A673 (cell line): ENCODE measurements at regions not wholly inside any gene's neighbourhood (a gene's known extent, or its start where the extent isn't known, plus 50 kb on each side); places are given as distances from the start of the nearest gene placed in this dataset.
"Not testable (repeated sequence)": the region's sequence is repeated elsewhere in the genome, so short reads cannot be mapped to it uniquely, and the experiment has no call there.

Experiments used
- BruUV-seq: library from RNA; stranded (reverse); fragments of 400-500 nt; replicated peaks from 2 replicates; lab custom pipeline; 2021; lab: Mats Ljungman, UMichigan
- CTCF ChIA-PET: fragments of 300-600 bp; sonication (Branson Sonifier 250); formaldehyde crosslinking; loops from one replicate; lab custom pipeline; 2022; ENCODE audit warnings: antibody characterized with exemption; lab: Charles Lee
- POLR2A ChIA-PET: fragments of 300-600 bp; sonication (Branson Sonifier 250); formaldehyde crosslinking; loops from one replicate; lab custom pipeline; 2022; ENCODE audit warnings: antibody characterized with exemption; ENCODE audit not compliant: low non-redundant PET; lab: Charles Lee
- DNase-seq: peaks from one replicate; pipeline ENCODE4 v3.0.0-alpha.2; 2015; ENCODE audit warnings: low spot score
- H3K27ac ChIP-seq: fragments of 200-600 bp; sonication (generic); 2 replicates; pipeline ENCODE4 v1.5.1; 2016; ENCODE audit warnings: mixed run types, low read depth, mild to moderate bottlenecking, mixed read lengths, antibody characterized with exemption, low read length; ENCODE audit not compliant: poor library complexity, severe bottlenecking
- H3K27me3 ChIP-seq: fragments of 200-600 bp; sonication (generic); replicated peaks from 2 replicates; pipeline ENCODE4 v1.6.1; 2017; ENCODE audit warnings: mixed run types, low read depth, mild to moderate bottlenecking, mixed read lengths, antibody characterized with exemption, low read length; ENCODE audit not compliant: insufficient read depth, poor library complexity
- H3K36me3 ChIP-seq: fragments of 200-600 bp; sonication (generic); 2 replicates; pipeline ENCODE4 v1.6.1; 2016; ENCODE audit warnings: mixed run types, mild to moderate bottlenecking, mixed read lengths, antibody characterized with exemption, low read length; ENCODE audit not compliant: insufficient read depth, poor library complexity, severe bottlenecking
- H3K4me1 ChIP-seq: fragments of 200-600 bp; sonication (generic); 2 replicates; pipeline ENCODE4 v1.6.1; 2017; ENCODE audit warnings: mixed run types, mild to moderate bottlenecking, mixed read lengths, antibody characterized with exemption, low read length; ENCODE audit not compliant: insufficient read depth, poor library complexity, severe bottlenecking
- H3K4me3 ChIP-seq: fragments of 200-600 bp; sonication (generic); 2 replicates; pipeline ENCODE4 v1.5.1; 2016; ENCODE audit warnings: low read depth, mixed run types, mild to moderate bottlenecking, mixed read lengths, low read length; ENCODE audit not compliant: poor library complexity, severe bottlenecking
- H3K9me3 ChIP-seq: fragments of 200-600 bp; sonication (generic); 2 replicates; pipeline ENCODE4 v1.6.1; 2016; ENCODE audit warnings: mixed run types, low read depth, mild to moderate bottlenecking, mixed read lengths, antibody characterized with exemption, low read length; ENCODE audit not compliant: poor library complexity, severe bottlenecking
- EZH2 ChIP-seq: fragments of 200-600 bp; sonication (generic); IDR thresholded peaks from 2 replicates; pipeline ENCODE4 v1.6.1; 2017; ENCODE audit warnings: borderline replicate concordance, low read depth, mild to moderate bottlenecking, mixed read lengths, antibody characterized with exemption, low read length; ENCODE audit not compliant: poor library complexity, severe bottlenecking
- intact Hi-C: fragments of 100-400 bp; cut with micrococcal nuclease; formaldehyde crosslinking; loops from one replicate; pipeline ENCODE4 v1.10.0; 2022; ENCODE audit not compliant: unreplicated experiment
- TF ChIP-seq, protein P1 (sequence below): fragments of 300-800, 200-600 bp; sonication (generic); conservative IDR thresholded peaks from 2 replicates; pipeline ENCODE4 v1.5.1; 2017; ENCODE audit warnings: low read depth, mild to moderate bottlenecking, antibody characterized with exemption, low read length, moderate library complexity, mixed read lengths

DNA sequence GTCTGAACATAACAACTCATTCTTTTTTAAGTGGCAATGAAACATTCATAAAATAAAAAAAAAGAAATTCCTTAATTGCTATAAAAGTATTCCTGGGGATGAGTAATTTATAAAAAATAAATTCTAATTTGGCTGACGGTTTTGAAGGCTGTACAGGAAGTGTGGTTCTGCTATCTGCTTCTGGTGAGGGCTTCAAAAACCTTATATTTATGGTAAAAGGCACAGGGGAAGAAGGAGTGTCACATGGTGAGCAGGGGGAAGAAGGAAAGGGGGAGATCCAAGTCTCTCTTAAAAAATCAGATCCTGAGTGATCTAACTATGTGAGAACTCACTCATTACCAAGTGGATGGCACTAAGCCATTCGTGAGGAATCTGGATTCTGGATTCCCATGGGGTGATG is 539.0 kb downstream of the GOLGA6L6 start:
- BruUV-seq, H3K36me3 ChIP-seq, H3K27me3 ChIP-seq, H3K27ac ChIP-seq, CTCF ChIA-PET, DNase-seq, H3K4me1 ChIP-seq, POLR2A ChIA-PET, H3K4me3 ChIP-seq, H3K9me3 ChIP-seq, intact Hi-C loops: not testable (repeated sequence)

DNA sequence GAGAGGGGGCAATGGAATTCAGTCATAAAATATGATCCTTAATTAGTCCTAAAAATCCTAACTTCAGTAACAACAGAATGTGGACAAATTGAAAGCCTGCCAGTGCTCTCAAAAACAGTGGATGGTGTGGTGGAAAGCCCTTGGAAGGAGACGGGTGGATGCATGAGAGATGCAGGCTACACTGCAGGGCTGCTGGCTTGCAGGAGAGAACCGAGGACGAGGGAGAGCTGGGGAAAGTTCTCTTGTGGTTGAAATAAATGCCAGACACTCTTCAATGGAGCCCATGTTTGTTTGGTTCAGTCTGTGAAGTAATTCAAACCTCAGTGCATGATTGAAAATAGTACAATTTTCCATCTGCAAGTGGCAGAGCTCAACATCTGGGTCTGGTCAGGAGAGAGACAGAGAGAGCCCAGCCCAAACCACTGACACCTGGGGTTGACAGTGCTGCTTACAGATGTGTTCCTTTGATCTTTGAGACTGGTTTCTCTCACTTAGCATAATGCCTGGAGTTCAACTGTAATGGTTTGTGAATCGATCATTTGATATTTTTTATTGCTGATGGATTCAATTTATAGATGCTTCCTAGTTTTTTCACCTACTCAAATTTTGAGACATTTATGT is 544.9 kb downstream of the GOLGA6L6 start:
- intact Hi-C loops, H3K36me3 ChIP-seq, DNase-seq, H3K9me3 ChIP-seq, H3K4me3 ChIP-seq, H3K27me3 ChIP-seq, POLR2A ChIA-PET, H3K27ac ChIP-seq, CTCF ChIA-PET, H3K4me1 ChIP-seq, BruUV-seq: not testable (repeated sequence)

DNA sequence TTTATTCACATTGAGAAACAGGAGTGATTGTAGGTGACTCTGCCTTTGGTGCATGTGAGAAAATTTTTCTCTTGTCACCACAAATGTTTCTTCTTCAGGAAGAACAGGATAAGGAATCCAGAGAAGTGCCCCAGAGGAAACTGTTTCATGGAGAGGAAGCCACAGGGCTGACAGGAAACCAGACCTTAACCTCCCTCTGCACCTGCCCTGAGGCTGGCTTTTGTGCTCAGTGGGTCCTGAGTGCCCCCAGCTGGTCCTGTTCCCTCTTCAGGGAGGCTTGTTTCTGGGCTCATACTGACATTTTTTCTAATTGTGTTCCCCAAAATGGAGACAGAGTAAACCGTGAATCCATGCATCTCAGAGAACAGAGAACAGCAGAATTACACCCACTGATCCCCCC is 546.3 kb downstream of the GOLGA6L6 start:
- peaks cover 14% of the 10 kb centered on the region for H3K9me3 ChIP-seq
- H3K27me3 ChIP-seq, BruUV-seq, H3K4me3 ChIP-seq, CTCF ChIA-PET, intact Hi-C loops, H3K27ac ChIP-seq, H3K4me1 ChIP-seq, DNase-seq, POLR2A ChIA-PET, H3K36me3 ChIP-seq: not testable (repeated sequence)

DNA sequence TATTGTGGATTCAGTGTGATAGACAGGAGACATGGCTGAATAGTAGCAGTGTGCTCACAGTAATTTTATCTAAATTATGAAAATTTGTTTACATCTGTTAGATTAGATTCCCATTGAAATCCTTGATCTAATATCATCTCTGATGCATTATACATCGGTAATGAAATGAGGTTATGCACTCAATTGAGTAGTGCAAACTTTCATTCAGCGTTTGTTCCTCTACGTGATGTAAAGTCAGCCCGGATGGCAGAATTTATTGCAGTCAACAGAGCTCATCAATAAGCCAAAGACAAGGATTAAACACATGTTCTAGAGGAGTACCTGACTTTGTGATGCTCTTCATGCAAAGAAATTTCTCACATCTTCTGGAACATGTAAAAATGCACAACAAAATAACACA is 549.2 kb downstream of the GOLGA6L6 start:
- ChIA-PET CTCF (no interaction called here), POLR2A (no interaction called here)
- H3K4me3 ChIP-seq, result no peak overlapping the region
- no peak for DNase-seq
- no peak overlapping the region for H3K27ac ChIP-seq
- BruUV-seq, result no TSS peak
- no peaks in the 10 kb centered on the region for H3K4me1 ChIP-seq
- H3K27me3 ChIP-seq, result no peaks in the 10 kb centered on the region
- intact Hi-C loops, result no loop called here
- H3K36me3 ChIP-seq, result no peaks in the 10 kb centered on the region
- TF ChIP-seq EZH2, result no peak
- TF ChIP-seq, protein P1, sequence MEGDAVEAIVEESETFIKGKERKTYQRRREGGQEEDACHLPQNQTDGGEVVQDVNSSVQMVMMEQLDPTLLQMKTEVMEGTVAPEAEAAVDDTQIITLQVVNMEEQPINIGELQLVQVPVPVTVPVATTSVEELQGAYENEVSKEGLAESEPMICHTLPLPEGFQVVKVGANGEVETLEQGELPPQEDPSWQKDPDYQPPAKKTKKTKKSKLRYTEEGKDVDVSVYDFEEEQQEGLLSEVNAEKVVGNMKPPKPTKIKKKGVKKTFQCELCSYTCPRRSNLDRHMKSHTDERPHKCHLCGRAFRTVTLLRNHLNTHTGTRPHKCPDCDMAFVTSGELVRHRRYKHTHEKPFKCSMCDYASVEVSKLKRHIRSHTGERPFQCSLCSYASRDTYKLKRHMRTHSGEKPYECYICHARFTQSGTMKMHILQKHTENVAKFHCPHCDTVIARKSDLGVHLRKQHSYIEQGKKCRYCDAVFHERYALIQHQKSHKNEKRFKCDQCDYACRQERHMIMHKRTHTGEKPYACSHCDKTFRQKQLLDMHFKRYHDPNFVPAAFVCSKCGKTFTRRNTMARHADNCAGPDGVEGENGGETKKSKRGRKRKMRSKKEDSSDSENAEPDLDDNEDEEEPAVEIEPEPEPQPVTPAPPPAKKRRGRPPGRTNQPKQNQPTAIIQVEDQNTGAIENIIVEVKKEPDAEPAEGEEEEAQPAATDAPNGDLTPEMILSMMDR, result no peak
- H3K9me3 ChIP-seq, result peaks cover 22% of the 10 kb centered on the region
